Fibroblast of peridontal ligament (primary cell): ENCODE measurements at regions not wholly inside any gene's neighbourhood (a gene's known extent, or its start where the extent isn't known, plus 50 kb on each side); places are given as distances from the start of the nearest gene placed in this dataset.
A peak's percentile ranks its signal among the peaks of the same experiment; 100 is the strongest.
"Not testable (repeated sequence)": the region's sequence is repeated elsewhere in the genome, so short reads cannot be mapped to it uniquely, and the experiment has no call there.

Experiments used
- DNase-seq: peaks from one replicate; pipeline ENCODE4 v3.0.0-alpha.2; 2010; ENCODE audit errors: extremely low read depth

DNA sequence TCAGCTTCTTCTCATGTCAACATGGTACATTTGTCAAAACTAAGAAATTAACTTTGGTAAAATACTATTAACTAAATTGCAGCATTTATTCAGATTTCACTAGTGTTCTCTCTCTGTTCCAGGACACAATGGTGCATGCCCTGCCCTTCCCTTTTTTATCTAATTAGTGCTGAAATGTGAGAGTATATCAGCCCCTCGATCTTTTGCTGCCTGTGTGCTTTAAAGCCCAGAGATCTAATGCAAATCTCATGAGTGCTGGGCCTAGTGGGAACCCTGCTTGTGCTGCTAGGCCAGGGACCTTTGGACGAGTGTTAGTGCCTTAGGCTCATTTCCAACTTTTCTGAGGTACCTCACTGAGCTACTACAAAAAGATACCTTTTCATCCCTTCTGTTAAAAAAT is 221.1 kb upstream of the EDNRB start:
- no peak for DNase-seq

DNA sequence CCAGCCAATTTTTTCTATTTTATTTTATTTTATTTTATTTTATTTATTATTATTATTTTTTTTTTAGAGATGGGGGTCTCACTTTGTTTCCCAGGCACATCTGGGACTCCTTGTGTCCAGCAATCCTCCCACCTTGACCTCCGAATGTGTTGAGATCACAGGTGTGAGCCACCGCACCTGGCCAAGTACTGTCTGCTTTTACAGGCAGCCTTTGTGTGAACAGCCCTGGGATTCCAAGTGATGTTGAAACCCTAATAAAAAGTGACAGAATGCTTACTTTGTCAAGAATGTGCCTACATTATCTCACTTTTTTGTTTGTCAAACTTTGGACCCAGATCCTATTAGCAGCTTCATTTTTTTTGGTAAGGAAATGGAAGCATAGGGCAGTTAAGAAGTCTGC is 220.1 kb upstream of the EDNRB start:
- no peak for DNase-seq

DNA sequence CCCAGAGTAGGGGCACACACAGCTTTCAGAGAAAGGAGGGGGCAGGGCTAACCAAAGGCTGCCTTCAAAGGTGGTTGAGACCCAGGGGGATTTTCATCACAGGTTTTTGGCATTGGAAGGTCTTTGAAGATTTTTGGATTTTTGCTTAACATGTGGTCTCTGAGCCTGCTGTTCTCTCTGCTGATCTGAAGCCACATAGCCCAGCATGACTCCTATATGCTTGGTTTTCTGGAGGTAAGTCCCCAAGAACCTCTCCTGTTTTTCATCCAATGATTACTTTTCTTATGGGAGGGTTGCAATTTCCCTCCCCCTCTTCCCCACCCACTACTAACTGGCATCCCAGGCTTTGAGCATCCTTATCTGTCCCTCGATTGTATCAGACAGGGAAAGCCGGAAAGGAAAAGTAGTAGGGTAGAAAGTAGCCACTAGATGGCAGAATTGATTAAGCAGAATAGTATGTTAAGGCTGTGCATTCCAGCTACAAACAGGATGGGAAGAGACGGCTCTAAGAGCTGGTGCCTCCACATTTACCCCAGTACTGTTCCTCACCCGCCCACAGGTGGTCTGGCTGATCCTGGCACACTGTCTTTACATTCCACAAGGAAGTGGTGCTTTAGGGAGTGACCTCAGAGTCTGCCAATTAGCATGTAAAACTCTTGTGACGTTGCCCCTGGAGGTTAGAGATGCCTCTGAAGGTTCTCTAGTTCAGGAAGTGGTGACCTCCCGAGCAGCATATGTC is 218.9 kb upstream of the EDNRB start:
- peak; percentile 81 for DNase-seq

DNA sequence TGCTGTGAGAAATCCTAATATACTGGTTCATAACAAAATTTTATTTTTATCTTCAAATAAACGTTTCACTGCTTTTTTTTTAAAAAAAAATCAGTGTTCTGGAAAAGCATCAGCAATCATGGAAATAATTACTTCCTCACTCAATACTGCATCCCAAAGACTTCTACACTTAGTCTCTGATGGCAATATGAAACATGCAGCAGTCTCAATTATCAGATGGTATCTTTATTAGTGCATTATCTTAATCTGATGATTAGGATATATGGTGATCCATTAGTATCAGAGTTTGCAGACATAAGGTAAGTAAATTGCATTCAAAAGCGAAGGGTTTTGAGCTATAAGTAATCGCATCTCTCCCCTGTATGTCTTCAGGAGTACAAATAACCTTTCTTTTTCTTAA is 218.3 kb upstream of the EDNRB start:
- DNase-seq = no peak

DNA sequence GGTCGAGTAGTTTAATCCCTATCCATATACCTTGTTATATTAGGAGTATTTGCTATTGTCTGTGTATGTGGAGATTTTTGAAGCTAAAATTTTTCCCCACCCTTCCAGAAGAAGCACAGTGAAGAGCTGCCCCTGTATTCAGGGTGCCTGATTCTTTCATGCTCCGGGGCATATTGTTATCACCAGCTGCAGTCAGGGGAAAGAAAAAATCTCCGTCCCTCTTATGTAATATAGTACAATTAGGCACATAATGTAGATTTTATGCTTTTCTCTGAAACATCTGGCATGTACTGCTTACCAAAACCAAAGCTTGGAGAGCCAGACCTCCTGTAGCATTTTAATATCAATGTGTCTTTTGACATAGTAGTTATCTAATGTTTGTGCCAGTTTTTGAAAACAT is 214.9 kb upstream of the EDNRB start:
- no peak for DNase-seq

DNA sequence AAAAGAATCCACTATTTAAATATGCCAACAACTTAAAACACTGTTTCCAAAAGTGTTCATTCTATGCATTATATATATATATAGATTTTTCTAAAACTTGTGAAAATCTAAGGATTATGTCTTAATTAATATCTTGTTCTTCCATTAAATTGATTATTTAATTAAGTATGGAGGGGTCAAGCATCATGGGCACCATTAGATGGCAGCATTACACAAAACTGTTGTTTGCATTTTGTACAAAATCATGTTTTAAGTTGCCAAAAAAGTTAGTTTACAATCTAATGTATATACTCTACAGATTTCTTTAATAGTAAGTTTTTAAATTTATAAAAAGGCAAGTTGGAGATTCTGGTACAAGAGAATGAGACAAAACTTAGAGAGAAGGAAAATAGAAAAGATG is 213.2 kb upstream of the EDNRB start:
- peak; percentile 19 for DNase-seq

DNA sequence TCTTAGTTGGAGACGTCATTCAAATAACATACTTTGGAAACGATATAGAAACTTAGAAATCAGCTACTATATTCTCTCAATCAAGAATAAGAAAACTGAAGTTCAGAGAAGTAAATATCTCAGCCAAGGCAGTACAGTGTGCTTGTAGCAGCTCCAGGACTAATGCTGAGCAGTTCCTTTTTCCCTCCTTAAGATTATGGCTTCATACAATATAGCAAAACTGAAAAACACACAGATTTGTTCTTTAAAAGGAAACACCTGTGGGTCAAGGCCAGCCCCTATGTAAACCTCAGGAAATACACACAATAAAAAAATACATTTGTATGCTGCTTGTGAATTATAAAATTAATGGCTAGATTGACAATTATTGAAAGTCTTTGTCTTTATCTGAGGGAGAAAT is 212.7 kb upstream of the EDNRB start:
- no peak for DNase-seq

DNA sequence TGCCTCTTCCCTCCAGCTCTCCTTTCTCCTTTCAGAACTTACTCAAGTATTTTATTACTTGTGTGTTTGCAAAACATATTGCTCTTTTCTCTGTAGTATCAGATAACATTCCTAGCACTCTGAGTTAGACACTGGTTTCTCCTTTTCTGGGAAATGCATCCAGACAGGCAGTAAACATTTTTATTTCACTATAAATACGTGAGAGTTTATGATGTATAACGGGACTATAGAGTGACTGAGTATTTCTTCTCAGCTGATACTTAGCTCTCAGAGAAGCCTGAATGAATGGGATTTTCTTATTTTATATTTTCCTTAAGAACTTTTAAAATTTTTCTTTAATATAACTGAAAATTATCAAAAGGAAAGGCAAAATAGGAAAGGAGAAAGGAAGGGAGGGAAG is 211.2 kb upstream of the EDNRB start:
- no peak for DNase-seq

DNA sequence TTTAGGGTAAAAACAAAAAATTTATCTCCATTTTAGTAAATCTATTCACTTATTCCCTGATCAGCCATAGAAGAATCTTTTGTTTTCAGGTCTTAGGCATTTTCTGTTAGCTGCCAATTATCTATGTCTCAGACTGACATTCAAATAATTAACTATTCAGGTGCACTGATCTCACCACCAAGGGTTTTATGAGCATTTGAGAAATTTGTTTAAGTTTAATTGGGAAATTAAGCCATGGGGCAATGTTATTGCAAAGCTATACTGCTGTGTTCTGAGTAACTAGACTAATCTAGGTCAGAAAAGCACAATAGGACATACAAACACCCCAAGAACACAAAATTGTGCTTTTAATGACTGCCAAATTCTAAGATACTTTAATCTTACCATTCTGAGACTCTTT is 210.7 kb upstream of the EDNRB start:
- no peak for DNase-seq

DNA sequence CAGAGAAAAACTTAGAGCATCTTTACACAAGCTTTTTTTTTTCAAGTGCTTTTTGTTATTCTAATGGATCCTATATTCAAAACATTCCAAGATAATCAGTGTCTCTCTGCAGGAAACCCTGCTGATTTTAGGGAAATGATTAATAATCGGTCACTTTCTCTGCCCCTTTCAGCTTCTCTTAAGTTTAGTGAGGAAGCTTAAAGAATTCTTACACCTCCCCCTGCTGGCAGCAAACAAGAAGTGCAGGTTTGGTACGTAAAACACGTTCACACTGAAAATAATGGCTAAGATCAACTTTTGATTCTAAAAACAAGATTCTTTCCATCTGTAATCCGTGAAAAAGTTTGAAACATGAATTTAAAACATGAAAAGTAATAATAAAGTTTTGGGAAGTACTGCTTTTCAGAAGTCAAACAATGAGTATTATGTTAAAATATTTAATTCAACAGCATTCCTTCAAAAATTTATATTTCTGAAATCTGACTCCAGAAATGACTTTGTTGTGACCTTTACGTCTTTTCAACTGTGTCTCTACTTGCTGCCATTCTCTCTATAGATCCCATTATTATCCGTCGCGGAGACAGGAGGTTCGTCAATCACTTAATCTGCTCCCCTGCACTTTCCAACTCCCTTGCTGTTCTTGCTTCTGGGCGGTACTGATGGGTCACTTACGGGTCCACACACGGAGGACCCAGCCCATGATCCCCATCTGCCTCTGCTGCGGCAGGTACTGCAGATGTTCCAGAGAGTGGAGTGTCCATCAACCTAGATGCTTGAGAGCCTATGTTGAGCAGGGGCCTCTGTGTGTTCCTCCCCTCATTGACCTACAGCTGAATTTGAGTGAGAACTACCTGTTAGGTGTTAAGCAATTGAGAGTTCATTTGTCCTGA is 203.1 kb upstream of the EDNRB start:
- peak; percentile 85 for DNase-seq

DNA sequence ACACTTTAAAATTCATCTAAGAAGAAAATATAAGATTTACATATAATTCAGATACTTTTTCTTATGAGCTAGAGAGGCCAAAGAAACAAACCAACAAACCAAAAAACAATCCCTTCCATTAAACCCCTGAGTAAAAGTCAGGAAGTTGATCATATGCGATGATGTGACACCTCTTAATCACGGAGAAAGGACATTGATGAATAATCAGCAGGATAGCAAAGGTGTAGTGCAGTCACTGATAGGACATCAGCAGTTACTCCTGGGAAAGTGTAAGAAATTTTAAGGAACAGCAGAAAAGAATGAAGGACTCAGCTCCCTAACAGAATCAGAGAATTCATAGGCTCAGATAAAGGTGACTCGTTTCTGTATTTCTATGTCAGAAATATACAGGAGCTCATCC is 202.4 kb upstream of the EDNRB start:
- no peak for DNase-seq

DNA sequence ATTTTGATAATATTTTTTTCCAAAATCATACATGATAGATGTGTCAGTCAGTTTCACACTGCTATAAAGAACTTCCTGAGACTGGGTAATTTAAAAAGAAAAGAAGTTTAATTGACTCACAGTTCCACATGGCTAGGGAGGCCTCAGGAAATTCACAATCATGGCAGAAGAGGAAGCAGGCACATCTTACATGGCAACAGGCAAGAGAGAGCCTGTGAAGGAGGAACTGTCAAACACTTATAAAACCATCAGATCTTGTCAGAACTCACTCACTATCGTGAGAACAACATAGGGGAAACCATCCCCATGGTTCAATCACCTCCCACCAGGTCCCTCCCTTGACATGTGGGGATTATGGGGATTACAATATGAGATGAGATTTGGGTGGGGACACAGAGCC is 201.5 kb upstream of the EDNRB start:
- not testable (repeated sequence) for DNase-seq

DNA sequence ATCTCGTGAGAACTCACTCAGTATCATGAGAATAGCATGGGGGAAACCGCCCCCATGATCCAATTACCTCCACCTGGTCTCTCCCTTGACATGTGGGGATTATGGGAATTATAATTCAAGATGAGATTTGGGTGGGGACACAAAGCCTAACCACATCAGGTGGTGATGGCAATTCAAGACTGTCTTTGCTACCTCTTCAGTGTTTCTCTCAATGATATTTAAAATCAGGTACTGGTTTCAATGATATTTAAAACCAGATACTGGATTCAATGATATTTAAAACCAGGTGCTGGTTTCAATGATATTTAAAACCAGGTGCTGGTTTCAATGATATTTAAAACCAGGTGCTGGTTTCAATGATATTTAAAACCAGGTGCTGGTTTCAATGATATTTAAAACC is 198.4 kb upstream of the EDNRB start:
- DNase-seq = not testable (repeated sequence)

DNA sequence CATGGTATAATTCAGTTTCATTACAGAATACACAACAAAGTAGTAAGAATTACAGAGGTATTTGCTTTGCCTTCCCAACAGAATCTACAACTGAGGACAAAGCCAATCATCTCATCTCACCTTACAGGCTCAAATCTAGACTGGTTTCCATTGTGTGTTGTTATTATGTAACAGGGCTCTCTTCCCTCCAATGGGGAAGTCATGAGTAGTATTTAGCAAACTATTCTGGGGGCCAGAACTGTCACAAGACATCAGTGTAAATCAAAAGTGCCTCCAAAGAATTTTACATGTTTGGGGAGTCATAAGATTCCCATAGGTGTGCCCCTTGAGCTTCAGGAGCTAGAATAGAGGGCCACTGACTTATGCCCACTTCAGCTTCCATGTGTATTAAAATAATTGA is 187.0 kb upstream of the EDNRB start:
- no peak for DNase-seq

DNA sequence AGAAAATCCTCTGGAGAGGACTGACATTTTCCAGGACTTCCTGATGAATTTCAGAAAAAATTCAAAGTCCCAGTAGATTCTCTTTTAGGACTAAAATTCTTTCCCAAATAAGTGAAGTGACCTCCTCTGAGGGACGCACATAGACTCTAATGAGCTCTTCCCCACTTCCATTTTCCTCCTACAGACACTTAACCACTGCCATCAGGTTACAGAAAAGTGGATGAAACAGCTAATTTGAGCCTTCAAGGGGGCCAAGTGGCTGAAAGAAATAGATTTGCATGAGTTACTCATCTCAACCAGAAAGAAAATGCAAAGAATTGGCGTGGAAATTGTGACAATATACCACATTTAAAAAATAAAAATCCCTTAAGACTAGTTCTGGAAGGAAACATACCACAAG is 185.3 kb upstream of the EDNRB start:
- no peak for DNase-seq

DNA sequence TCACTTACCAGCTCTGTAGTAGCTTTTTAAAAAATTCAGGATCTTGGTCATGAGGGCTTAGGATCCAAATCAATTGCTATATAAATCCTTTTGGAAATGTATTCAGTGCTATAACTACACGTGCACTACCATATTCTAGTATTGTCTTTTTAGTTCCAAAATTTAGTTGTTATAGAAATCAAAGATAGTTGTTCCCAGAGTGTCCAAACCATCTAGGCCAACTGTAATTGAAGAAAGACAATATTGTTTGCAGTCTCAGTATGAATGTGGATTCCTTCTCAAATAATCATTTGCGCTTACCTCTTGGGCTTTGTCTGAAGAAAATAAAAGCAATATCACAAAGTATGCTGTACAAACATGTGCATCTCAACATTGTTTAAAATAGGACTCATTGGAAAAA is 184.1 kb upstream of the EDNRB start:
- no peak for DNase-seq

DNA sequence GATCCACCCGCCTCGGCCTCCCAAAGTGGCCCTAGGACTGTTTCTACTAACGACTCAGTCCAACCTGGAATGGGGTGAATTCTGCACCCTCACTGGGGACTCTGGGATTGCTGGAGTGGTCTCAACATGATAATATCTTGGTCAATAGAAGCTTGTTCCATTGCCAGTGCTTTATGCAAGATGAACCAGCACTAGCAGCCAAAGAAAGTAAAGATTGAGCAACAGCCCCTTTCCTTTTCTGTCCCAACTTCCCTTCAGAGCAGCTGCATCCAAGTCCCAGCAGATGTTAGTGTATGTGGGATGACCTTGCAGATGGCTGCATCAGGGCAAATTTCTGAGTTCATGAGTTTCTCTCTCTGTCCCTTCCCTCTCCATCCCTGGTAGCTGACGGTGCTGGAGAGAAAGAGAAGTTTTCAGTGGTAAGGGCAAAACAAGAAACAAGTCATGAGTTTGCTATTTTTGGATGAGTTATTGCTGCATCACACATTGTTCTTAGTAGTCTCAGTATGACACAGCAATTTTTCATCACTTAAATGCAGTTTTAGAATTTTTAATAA is 183.6 kb upstream of the EDNRB start:
- peak; percentile 89 for DNase-seq

DNA sequence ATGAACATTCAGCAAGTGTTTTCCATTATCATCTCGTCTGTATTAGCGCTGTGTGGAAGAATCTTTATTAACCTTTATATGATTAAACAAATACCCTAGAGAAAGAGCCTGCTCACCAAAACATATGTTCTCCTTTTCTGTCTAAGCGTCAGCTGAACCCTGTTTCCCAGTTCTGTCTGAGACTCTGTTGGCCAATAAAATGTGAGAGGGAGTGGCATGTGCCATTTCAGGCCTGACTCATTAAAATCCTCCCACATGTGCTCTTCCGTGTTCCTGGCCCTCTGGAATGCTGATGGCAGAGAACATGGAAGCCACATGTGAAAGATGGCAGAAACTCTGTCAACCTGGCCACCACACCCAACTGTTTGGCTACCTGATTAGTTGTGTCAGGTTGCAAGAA is 181.9 kb upstream of the EDNRB start:
- DNase-seq = no peak

DNA sequence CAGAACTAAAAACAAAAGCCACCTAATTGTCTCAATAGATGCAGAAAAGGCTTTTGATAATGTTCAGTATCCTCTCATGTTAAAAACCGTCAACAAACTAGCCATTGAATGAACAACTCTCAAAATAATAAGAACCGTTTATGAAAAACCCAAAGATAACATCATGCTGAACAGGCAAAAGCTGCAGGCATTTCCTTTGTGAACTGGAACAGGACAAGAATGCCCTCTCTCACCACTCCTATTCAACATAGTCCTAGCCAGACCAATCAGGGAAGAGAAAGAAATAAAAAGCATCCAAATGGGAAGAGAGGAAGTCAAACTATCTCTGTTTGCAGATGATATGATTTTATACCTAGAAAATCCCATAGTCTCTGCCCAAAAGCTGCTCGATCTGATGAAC is 179.6 kb upstream of the EDNRB start:
- DNase-seq = no peak

DNA sequence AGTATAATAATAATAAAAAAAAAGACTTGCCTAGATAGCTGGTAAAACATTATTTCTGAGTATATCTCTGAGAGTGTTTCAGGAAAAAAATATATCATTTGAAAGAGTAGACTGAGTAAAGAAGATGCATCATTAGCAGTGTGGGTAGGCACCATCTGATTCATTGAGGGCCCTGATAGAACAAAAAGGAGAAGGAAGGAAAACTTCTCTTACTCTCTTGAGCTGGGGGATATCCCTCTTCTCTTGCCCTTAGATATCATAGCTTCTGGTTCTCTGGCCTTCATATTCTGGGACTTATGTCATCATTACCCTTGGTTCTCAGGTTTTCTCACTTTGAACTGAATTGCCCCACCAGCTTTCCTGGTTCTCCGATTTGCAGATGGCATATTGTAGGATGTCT is 177.6 kb upstream of the EDNRB start:
- DNase-seq = no peak

DNA sequence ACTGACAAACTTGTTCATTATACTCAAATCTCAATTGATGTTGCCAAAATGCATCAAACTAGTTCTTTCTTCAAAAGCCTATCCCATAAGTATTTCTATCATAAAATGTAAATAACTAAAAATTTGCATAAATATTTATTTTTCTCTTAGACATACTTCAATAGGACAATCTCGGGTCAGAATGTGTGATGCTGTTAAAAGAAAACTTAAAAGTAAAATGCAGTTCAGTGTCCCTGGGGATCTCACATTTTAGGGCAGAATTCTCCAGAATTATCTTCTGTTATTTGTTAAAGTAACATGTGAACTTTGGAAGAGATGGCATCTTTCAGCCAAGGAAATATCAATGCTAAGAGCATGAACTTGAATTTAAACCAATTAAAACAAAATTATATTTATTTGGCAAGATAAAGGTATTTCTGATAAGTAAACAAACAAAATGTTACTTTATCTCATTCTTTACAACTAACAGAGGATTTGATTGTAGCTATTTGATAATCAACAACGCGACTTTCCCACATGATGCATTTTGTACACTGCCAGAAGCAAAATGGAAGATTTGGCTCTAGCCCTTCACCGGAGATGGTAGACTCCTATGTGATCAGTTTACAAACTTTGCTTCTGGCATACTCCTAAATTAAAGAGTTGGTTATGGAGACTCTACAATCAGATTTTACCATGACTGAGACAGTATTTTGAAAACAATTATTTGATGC is 169.5 kb upstream of the EDNRB start:
- no peak for DNase-seq
